ENCODE measurements at regions not wholly inside any gene's neighbourhood (a gene's known extent, or its start where the extent isn't known, plus 50 kb on each side); places are given as distances from the start of the nearest gene placed in this dataset.

DNA sequence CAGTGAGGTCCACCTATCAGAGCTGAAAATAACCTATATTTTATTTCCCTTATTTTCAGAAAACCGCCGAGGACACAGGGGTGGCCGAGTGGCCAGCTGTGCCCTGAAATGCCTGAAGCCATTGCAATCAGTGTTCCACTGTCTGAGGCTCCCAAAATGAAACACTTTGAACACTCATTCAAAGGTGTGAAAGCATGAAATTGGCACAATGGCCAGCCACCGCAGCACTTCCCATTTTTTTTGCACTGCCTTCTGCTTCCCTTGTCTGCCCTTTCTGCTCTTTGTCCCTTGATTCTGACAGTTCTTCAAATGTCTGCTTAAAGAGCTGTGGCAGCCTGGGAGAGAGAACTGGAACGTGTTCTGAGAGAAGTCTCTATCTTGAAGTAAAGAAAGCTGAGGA lies 1127.5 kb upstream of the CELF4 start (continued):
- TF ChIP-seq, protein P1, sequence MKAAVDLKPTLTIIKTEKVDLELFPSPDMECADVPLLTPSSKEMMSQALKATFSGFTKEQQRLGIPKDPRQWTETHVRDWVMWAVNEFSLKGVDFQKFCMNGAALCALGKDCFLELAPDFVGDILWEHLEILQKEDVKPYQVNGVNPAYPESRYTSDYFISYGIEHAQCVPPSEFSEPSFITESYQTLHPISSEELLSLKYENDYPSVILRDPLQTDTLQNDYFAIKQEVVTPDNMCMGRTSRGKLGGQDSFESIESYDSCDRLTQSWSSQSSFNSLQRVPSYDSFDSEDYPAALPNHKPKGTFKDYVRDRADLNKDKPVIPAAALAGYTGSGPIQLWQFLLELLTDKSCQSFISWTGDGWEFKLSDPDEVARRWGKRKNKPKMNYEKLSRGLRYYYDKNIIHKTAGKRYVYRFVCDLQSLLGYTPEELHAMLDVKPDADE (IDR thresholded peaks at IDR 0.05): no peak
- no peak for TF ChIP-seq EZH2 (IDR thresholded peaks at IDR 0.05; ENCODE audit: low read depth, unreplicated experiment)
- no peak for TF ChIP-seq ZNF331 (CRISPR knock-in tag; IDR thresholded peaks at IDR 0.05; ENCODE audit: low read depth)
- TF ChIP-seq NANOG (IDR thresholded peaks at IDR 0.05; ENCODE audit: borderline replicate concordance): no peak
- TF ChIP-seq JUNB (IDR thresholded peaks at IDR 0.05; ENCODE audit: unreplicated experiment): no peak

DNA sequence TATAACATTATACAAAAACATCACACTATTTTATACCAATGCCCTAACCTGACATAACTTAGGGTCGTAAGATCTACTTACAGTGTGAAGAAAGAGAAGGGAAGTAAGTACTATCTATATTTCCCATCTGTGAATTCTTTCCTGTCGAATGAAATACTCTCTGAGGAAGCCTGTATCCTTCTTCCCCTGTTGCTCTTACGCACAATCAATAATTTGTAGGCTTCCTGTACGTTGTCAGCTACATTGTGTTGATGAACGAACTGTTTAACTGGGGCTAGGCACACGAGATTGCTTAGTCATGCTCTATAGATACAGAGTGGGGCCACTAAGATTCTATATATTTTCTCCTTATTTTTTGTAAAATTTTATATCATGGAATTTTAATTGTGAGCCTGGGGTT lies 1125.0 kb upstream of the CELF4 start:
- no peaks in the 10 kb centered on the region for H3K27me3 Mint-ChIP-seq (ENCODE audit: insufficient read depth, low read depth, poor library complexity)
- Histone ChIP-seq H3K4me1 (ENCODE audit: insufficient read depth) (no peaks in the 10 kb centered on the region), H3K27ac (ENCODE audit: low read depth) (no peak overlapping the region), H2AFZ (no peak overlapping the region), H3K79me2 (replicated peaks; ENCODE audit: insufficient read depth) (no peaks in the 10 kb centered on the region), H3K27me3 (ENCODE audit: insufficient read depth) (no peaks in the 10 kb centered on the region), H3K4me2 (no peak overlapping the region), H3K36me3 (ENCODE audit: insufficient read depth) (no peaks in the 10 kb centered on the region), H3K4me3 (no peak overlapping the region), H3F3A (replicated peaks; ENCODE audit: low read depth) (no peaks in the 10 kb centered on the region), H4K20me1 (replicated peaks; ENCODE audit: insufficient read depth) (no peaks in the 10 kb centered on the region), H3K9me2 (ENCODE audit: insufficient read depth) (peaks cover 6% of the 10 kb centered on the region; the same call in 1 of the 2 replicates)
- no peak overlapping the region for H3K4me3 Mint-ChIP-seq
- no peaks in the 10 kb centered on the region for H3K9me3 Mint-ChIP-seq
- H3K36me3 Mint-ChIP-seq (ENCODE audit: low read depth): no peaks in the 10 kb centered on the region
- ATAC-seq: no peak
- no peak overlapping the region for H3K27ac Mint-ChIP-seq
- no peak for DNase-seq (ENCODE audit: low spot score)
- no peaks in the 10 kb centered on the region for H3K4me1 Mint-ChIP-seq
- TF ChIP-seq, protein P2, sequence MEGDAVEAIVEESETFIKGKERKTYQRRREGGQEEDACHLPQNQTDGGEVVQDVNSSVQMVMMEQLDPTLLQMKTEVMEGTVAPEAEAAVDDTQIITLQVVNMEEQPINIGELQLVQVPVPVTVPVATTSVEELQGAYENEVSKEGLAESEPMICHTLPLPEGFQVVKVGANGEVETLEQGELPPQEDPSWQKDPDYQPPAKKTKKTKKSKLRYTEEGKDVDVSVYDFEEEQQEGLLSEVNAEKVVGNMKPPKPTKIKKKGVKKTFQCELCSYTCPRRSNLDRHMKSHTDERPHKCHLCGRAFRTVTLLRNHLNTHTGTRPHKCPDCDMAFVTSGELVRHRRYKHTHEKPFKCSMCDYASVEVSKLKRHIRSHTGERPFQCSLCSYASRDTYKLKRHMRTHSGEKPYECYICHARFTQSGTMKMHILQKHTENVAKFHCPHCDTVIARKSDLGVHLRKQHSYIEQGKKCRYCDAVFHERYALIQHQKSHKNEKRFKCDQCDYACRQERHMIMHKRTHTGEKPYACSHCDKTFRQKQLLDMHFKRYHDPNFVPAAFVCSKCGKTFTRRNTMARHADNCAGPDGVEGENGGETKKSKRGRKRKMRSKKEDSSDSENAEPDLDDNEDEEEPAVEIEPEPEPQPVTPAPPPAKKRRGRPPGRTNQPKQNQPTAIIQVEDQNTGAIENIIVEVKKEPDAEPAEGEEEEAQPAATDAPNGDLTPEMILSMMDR (conservative IDR thresholded peaks at IDR 0.05; ENCODE audit: low read depth in 2 of 2): no peak
- TF ChIP-seq POLR2AphosphoS5 (IDR thresholded peaks at IDR 0.05; ENCODE audit: low read depth) (no peak), CREB1 (CRISPR knock-in tag; IDR thresholded peaks at IDR 0.05; ENCODE audit: low read depth) (no peak), NANOG (IDR thresholded peaks at IDR 0.05; ENCODE audit: borderline replicate concordance) (no peak), ZNF114 (CRISPR knock-in tag; IDR thresholded peaks at IDR 0.05) (no peak), STAT1 (IDR thresholded peaks at IDR 0.05; ENCODE audit: unreplicated experiment) (no peak), ZNF331 (CRISPR knock-in tag; IDR thresholded peaks at IDR 0.05; ENCODE audit: low read depth) (no peak), EZH2phosphoT487 (IDR thresholded peaks at IDR 0.05; ENCODE audit: unreplicated experiment) (no peak), JUNB (IDR thresholded peaks at IDR 0.05; ENCODE audit: unreplicated experiment) (no peak), EZH2 (IDR thresholded peaks at IDR 0.05; ENCODE audit: low read depth, unreplicated experiment) (no peak)
- TF ChIP-seq, protein P3, sequence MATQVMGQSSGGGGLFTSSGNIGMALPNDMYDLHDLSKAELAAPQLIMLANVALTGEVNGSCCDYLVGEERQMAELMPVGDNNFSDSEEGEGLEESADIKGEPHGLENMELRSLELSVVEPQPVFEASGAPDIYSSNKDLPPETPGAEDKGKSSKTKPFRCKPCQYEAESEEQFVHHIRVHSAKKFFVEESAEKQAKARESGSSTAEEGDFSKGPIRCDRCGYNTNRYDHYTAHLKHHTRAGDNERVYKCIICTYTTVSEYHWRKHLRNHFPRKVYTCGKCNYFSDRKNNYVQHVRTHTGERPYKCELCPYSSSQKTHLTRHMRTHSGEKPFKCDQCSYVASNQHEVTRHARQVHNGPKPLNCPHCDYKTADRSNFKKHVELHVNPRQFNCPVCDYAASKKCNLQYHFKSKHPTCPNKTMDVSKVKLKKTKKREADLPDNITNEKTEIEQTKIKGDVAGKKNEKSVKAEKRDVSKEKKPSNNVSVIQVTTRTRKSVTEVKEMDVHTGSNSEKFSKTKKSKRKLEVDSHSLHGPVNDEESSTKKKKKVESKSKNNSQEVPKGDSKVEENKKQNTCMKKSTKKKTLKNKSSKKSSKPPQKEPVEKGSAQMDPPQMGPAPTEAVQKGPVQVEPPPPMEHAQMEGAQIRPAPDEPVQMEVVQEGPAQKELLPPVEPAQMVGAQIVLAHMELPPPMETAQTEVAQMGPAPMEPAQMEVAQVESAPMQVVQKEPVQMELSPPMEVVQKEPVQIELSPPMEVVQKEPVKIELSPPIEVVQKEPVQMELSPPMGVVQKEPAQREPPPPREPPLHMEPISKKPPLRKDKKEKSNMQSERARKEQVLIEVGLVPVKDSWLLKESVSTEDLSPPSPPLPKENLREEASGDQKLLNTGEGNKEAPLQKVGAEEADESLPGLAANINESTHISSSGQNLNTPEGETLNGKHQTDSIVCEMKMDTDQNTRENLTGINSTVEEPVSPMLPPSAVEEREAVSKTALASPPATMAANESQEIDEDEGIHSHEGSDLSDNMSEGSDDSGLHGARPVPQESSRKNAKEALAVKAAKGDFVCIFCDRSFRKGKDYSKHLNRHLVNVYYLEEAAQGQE (IDR thresholded peaks at IDR 0.05; ENCODE audit: unreplicated experiment): no peak
- TF ChIP-seq, protein P1 (IDR thresholded peaks at IDR 0.05): no peak

Data from GM23338 (cell line).